CD4-positive, alpha-beta T cell treated with Interferon gamma for 1 hour (primary cell): ENCODE measurements at regions not wholly inside any gene's neighbourhood (a gene's known extent, or its start where the extent isn't known, plus 50 kb on each side); places are given as distances from the start of the nearest gene placed in this dataset.

Experiments used
- DNase-seq: peaks from one replicate; pipeline ENCODE4 v3.0.0-alpha.2; 2020

DNA sequence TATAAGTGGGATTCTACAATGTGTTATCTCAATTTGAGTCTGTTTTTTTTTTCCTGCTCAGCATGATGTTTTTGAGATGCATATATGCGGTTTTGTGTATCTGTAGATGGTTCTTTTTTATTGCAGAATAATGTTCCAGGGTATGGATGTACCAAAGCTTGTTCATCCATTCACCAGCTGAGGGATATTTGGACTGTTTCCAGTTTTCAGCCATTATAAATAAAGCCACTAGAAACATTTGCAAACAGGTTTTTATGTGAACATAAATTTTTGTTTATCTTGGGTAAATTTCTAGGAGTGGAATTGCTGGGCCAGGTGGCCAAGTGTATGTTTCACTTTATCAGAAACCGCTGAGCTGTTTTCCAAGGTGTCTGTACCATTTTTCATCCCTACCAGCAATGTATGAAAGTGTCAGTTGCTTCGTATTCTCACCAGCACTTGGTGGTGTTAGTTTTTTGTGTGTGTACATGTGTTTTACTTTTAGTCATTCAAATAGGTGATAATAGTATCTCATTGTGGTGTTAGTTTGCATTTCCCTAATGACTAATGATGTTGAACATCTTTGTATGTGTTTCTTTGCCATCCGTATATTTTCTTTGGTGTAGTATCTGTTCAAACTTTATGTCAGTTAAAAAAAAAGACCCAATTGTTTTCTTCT is 124.2 kb downstream of the CEBPB start:
- DNase-seq: no peak

DNA sequence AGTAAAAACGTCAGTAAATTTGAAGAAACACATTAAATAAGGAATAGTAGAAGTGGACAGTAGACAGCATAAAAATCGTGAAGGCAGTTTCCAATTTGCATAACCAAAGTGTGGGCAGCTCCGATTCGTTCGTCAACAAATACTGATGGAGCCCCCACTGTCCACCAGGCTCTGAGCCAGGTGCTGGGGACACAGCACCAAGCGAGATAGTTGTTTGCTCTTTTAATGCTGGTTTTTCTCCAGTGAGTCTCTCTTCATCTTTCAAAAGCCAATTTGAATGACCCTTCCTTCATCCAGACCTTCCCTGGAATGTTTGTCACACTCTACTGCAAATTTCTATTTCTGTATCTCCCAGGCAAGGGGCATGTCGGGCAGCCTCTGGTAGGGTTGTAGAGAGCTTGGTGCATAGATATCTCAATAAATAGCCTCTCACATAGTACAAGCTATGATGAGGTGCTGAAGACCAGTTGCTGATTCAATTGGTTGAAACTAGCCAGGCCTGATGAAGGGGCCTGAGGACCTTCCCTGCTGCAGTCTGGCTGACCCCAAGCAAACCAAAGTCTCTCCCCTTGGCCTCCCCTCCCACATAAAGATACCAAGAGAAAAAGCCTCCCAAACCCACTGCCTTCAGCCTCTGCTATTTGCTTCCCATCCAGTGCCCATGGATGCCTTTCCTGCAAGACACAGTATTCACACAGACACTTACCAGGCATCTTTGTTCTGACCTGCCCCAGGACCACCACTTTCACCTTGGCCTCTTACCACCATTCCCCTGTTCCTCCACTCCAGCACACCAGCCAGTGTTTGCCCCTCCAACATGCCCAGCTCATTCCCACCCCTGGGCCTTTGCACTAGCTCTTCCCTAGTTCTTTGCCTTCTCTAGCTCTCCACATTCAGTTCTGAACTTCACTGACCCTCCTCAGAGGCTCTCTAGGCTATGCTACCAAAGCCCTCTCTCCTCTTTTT is 125.2 kb downstream of the CEBPB start:
- no peak for DNase-seq

DNA sequence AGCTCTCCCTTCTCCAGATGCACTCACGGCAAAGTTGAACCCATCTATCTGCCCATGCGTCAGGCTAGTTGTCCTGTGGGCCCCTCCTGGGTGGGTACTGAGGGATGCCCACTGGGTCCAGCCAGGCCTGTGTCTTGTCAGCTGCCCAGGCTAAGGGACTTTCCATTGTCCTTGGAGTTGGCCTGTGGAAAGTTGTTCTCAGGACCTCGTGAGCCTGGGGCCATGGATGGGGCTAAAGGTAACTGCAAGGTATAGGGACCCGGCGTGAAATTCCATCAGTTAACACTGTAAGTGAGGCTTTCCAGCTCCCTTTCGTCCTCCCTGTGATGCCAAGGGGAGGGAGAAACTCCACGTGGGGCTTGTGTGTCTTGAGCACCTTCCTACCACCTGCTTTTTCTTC is 126.5 kb downstream of the CEBPB start:
- DNase-seq: no peak

DNA sequence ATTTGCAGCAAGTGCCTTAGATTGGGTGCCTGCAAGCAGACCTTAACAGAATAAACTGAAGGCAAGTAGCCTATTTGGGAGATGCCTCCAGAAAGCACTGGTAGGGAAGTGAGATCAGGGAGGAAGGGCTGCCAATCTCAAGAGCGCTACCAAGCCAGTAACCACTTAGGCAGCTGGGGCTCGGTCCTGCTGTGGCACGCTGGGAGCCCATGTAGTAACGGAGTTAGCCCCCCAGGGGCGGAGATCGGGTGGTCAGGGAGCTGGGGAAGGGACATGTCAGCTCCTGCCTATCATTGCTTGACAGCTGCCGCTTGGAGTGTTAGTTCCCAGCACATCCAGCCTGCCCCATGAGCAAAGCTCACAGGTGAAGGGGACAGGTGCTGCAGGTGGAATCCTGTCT is 127.0 kb downstream of the CEBPB start:
- no peak for DNase-seq

DNA sequence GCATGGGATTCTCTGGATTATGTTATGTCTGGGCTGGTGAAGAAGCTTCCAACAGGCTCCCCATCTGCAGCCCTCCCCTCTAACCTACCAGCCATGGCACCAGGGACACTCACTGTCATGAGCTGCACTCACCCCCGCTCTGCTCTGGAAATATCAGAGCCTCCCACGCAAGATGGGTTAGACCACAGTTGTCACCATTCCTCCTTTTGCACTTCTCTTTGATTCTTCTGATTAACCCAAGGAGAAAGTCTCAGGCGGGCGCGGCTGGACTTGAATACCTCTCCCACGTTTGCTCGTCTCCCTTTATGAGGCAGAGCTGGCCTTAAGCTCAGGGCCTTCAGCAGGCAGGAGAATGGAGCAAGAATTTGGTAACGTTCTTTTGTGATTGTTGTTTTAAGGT is 128.1 kb downstream of the CEBPB start:
- no peak for DNase-seq

DNA sequence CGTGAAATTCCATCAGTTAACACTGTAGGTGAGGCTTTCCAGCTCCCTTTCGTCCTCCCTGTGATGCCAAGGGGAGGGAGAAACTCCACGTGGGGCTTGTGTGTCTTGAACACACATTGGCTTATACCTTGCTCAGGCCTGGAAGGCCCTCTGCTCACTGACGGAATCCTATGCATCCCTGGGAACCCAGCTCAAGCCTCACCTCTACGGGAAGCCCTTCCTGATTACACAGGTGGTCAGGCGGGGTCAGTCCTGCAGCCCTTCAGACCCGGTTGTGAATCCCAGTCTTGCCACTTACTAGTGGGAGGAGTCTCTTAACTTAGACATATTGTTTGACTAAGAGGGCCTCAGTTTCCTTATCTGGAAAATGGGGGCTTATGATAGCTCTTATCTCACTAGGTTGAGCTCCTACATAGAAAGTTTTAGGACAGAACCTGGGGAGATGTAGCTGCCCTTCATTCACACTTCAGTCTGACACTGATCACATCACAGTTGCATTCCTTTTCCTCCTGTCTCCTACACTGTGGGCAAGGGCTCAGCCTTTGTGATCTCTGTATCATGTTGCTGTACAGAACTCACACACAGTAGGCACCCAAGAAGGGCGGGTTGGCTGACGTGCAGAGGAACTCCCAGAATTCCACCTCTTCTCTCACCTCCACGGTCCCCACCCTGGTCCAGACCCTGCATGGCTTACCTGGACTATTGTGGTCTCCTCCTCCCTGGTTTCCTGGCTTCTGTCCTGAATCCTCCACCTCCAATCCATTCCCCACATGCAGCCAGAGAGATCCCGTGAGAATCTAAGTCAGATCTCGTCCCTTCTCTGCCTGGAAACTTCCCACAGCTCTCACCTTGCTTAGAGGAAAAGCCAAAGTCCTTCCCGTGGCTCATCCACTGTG is 129.6 kb downstream of the CEBPB start:
- DNase-seq: no peak

DNA sequence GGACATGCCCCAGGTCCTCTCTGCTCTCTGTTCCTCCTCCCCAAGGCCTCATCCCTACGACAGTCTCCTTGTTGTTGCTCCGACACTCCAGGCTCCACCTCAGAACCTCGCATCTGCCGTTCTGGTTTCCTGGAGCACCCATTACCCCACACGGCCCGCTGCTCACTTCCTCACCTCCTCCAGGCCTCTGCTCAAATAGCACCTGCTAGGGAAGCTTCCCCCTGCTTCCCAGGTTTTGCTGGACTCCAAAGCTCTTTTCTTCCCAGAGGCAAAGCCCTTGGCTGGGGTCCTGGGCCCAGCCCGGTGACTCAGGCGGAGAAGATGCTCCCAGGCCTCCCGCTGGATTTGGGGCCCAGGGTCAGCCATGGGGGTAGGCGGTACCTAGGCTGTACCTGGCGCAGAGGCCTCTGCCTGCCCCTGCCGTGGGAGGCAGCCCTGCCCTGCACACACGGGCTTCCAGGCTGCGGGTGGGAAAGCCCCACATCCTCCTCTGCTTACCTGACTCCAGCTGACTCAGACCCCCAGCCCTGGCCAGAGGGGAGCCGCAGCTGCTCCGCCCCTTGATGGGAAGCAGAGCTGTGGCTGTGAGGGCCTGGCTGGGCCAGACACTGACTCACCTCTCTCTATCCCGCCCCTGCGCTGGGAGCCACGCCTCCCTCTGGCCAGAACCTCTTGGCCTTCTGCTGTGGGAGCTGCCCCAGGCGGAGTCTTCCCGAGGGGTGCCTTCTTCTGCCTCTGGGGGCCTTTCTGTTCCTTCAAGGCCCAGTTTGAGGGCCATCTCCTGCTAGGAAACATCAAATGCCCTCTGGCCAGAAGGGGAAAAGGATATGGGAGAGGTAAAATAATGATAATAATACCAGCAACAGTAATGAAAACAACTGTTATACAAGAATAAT is 130.5 kb downstream of the CEBPB start:
- DNase-seq: peak; percentile 27

DNA sequence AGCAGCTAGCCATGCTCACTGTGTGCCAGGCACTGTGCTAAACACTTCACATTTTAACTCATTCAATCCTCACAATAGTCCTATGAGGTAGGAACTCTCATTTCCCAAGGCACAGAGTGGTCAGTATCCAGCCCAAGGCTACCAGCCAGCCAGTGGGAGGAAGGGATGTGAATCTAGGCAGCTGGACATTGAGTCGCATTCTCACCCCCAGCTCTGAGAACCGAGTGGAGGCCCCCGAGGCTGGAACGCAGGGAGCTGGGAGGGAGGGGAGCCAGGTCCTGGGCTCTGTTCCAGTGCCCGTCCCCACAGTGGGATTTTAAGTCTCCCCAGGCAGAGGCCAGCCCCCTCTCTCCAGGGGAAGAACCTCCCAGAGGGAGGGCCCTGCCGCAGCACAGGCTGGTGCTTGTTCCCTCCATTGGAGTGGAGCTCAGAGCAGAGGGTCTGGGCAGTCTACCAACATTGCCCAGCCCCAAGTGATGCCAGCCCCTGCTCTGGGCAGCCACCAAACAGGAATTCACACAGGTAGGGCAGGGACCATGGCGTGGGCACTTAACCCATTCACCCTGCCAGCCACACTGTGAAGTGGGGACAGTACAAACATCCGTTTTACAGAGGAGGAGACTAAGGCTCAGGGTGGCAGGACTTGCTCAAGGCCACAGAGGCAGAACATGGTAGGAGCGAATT is 131.3 kb downstream of the CEBPB start:
- no peak for DNase-seq

DNA sequence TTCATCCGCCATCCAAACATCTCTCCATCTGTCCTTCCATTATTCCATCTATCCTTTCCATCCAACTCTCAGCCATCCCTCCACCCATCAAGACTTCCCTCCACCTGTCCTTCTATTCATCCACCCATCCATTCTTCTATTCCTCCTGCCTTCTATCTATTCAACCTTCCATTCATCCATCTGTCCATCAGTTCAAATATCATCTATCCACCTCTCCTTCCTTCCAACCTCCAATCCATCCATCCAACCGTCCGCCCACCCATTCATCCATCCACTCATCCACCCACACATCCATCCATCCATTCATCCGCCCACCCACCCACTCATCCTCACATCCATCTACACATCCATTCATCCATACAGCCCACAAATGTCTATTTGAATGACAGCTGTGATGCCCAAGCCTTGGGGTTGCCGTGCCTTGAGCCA is 132.1 kb downstream of the CEBPB start:
- no peak for DNase-seq

DNA sequence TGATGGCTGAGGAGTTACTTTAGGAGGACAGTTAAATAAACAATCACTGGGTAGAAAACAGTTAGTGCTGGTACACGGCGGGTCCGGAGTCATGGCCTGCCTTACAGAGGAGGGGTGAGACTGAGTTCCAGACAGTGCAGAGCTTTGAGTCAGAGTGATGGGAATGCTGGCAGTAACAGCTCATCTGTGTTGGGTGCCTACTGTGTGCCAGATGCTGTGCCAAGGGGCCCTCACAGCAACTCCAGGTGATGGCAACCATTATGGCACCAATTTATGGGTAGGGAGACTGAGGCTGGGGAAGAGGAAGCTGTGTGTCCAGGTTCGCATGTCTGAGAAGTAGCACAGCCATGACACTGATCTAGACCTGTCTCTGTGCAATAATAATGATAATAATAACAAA is 132.6 kb downstream of the CEBPB start:
- DNase-seq: no peak

DNA sequence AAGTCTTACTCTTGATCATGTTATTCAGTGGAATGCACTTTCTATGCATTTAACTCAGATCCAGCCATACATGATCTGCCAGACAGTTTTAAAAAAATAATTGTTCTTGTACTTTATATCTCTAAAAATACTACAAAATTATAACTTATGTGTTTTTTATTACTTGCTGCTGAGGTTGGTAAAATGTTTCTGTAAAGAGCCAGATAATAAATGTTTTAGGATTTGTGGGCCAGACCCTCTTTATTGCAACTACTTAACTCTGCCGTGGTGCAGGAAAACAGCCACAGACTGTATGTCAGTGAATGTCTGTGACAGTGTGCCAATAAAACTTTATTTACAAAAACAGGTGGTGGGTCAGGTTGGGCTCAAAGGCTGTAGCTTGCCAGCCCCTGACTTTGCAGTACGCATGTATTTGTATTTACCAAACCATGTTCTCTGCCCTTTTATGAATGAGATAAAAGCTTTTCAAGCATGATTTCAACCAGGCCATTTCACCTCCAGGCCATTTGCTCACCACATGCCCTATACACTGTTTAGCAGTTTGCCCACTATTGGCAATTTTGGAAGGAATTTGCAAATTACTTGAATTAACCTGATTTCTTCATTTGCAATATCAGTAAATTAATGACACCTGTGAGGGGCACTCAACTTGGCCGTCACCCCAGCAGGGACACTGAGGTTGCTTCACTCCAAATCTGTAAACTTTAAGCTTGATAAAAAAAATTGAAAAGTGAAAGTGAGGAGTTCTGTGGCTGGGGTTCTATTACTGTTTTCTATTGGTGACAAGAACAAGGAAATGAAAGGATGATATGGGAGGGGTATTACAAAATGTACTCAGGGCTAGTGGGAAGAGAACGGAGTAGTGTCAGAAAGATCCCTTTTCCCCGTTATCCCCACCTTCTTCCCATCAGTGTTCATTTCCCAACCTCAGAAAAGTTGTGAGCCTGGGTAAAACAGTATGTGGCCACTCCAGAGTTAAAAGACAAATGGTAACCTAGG is 133.4 kb downstream of the CEBPB start:
- DNase-seq: no peak

DNA sequence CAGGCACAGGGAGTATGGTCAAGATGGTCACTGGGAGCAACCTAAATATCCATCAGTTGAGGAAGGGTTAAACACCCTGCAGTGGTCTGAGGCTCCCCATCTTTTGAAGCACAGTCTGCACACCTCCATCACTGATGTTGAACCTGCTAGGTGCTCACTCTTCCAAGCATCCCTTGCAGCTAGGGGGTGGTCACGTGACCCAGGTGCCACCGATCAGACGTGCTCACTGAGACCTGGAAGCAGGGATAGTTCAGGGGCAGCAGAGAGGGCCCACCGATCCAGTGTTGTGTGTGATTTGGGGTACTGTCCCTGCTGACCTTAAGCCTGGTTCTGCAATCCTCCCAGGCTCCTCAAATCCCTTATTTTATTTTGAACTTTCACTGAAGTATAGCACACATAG is 134.6 kb downstream of the CEBPB start:
- DNase-seq: no peak

DNA sequence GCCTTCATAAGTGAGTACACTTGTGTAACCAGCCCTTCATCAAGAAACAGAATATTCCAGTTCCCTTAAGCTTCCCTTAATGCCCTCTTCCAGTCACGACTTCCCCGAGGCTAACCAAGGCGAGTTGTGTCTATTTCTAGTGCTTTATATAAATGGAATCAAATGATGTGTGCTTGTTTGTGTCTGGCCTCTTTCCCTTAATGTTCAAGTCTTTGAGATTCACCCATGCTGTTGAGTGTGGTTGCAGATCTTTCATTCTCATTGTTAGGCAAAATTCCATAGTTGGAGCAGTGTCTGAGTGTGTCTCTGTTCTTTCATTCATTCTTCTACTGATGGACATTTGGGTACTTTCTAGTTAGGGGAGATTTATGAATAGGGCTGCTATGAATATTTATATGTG is 135.0 kb downstream of the CEBPB start:
- no peak for DNase-seq

DNA sequence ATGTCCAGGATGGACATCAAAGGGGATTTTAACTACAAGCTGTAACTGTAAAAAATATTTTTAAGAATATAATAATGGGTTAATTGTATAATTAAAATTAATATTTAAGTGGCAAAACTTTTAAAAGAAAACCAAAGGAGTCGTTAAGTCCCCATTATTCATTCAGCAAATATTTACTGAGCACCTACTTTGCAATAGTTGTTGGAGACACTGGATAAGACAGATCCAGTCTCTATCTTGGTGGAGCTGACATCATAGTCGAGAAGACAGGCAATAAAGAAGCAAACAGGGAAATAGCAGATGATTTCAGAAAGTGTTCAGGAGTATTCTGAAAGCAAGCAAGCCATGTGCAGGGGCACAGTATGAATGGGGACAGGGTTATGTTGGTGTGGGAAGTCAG is 137.0 kb downstream of the CEBPB start:
- no peak for DNase-seq

DNA sequence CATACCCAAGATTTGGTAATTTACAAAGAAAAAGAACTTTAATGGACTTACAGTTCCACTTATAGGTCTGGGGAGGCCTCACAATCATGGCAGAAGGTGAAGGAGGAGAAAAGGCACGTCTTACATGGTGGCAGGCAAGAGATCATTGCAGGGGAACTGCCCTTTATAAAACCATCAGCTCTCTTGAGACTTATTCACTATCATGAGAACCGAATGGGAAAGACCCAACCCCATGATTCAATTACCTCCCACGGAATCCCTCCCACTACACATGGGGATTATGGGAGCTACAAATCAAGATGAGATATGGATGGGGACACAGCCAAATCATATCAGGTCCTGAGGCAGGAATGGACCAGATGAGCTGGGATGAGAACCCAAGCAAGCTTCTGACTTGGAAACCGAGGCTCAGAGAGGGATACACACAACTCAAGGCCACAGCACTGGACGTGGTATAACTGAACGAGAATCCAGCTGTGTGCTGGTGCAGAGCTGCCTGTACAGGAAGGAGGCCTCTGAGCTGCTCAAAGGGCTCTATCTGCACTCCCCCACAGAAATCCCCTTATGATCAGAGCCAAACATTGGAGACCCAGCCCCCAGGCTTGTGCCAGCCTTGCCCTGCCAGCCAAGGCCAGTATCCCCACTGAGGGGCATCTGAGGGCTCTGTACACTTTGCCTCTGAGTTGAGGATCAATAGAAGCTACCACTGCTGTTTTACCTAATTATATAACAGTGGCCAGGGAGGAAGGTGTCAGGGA is 137.8 kb downstream of the CEBPB start:
- DNase-seq: no peak

DNA sequence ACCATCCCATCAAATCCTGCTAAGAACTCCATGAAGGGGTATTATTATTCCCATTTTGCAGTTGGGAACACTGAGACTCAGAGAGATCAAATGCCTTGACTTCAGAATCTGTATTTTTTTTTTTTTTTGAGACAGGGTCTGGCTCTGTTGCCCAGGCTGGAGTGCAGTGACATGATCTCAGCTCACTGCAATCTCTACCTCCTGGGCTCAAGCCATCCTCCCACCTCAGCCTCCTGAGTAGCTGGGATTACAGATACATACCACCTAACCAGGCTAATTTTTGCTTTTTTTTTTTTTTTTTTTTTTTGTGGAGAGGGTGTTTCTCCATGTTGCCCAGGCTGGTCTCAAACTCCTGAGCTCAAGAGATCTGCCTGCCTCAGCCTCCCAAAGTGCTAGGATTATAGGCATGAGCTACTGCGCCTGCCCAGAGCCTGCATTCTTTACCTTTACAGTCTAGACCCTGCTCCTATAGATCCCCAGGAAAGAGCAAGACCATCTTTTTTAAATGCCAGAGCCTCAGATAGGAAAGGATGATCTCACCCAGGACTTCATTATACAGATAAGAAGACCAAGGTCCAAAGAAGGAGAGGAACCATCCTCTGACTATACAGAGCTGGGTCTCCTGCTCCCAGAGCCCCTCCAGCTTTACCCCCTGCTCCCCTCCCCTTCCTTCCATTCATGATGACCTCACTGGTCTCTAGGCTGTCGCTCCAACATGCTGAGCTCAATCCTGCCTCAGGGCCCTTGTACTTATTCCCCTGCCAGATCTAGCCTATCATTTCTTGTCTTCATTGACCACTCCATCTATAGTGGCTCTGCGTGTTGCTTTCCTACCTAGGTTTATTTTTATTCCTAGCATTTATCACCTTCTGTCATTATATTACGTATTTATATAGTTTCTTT is 138.6 kb downstream of the CEBPB start:
- no peak for DNase-seq

DNA sequence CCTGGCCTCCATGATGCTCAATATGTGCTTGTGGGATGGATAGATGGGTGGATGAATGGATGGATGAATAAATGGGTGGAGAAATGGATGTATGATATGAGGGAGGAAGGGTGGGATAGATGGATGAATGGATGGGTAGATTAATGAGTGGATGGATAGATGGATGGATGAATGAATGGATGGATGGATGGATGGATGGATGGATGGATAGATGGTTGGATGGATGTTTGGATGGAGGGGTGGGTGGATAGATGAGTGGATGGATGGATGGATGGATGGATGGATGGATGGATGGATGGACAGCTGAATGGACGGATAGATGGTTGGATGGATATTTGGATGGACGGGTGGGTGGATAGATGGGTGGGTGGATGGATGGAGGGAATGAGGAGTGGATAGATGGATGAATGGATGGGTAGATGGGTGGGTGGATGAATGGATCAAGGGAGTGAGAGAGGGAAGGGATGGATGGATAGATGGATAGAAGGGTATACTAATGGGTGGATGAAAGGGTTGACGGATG is 139.4 kb downstream of the CEBPB start:
- no peak for DNase-seq
